ENCODE measurements at regions not wholly inside any gene's neighbourhood (a gene's known extent, or its start where the extent isn't known, plus 50 kb on each side); places are given as distances from the start of the nearest gene placed in this dataset.

DNA sequence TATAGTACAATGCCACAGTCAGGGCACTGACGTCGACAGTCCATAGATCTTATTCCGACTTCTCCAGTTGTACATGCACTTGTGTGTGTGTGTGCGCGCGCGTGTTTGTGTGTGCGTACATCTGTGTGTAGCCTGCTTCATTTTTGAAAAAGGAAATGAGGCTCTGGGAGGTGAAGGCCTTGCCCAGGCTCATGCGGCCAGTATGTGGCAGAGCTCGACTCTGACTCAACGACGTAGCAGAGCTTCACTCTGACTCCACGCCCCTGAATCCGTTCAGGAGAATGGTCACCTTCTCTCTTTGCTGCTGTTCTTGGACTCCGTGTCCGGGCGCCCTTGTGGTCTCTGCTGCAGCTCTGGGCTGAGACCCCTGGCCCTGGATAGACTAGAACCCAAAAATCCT is 81.6 kb upstream of the CIBAR2 start:
- Histone ChIP-seq H3K27me3 (ENCODE audit: insufficient read depth, low read depth) (peaks cover 96% of the 10 kb centered on the region), H3K4me3 (IDR thresholded peaks at IDR 0.05; ENCODE audit: insufficient read depth, low read depth, low read length) (no peak overlapping the region), H4K20me1 (ENCODE audit: insufficient read depth) (no peaks in the 10 kb centered on the region), H3K4me1 (ENCODE audit: low read depth, poor library complexity, severe bottlenecking) (no peaks in the 10 kb centered on the region), H3K79me2 (ENCODE audit: insufficient read depth, low read depth) (no peaks in the 10 kb centered on the region), H3K27ac (no peak overlapping the region), H3K36me3 (ENCODE audit: insufficient read depth) (no peaks in the 10 kb centered on the region), H3K4me2 (no peak overlapping the region), H3K9ac (no peak overlapping the region), H2AFZ (ENCODE audit: low read depth) (no peak overlapping the region)
- TF ChIP-seq, protein P1, sequence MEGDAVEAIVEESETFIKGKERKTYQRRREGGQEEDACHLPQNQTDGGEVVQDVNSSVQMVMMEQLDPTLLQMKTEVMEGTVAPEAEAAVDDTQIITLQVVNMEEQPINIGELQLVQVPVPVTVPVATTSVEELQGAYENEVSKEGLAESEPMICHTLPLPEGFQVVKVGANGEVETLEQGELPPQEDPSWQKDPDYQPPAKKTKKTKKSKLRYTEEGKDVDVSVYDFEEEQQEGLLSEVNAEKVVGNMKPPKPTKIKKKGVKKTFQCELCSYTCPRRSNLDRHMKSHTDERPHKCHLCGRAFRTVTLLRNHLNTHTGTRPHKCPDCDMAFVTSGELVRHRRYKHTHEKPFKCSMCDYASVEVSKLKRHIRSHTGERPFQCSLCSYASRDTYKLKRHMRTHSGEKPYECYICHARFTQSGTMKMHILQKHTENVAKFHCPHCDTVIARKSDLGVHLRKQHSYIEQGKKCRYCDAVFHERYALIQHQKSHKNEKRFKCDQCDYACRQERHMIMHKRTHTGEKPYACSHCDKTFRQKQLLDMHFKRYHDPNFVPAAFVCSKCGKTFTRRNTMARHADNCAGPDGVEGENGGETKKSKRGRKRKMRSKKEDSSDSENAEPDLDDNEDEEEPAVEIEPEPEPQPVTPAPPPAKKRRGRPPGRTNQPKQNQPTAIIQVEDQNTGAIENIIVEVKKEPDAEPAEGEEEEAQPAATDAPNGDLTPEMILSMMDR (conservative IDR thresholded peaks at IDR 0.05; ENCODE audit: low read depth, low read length) = no peak

DNA sequence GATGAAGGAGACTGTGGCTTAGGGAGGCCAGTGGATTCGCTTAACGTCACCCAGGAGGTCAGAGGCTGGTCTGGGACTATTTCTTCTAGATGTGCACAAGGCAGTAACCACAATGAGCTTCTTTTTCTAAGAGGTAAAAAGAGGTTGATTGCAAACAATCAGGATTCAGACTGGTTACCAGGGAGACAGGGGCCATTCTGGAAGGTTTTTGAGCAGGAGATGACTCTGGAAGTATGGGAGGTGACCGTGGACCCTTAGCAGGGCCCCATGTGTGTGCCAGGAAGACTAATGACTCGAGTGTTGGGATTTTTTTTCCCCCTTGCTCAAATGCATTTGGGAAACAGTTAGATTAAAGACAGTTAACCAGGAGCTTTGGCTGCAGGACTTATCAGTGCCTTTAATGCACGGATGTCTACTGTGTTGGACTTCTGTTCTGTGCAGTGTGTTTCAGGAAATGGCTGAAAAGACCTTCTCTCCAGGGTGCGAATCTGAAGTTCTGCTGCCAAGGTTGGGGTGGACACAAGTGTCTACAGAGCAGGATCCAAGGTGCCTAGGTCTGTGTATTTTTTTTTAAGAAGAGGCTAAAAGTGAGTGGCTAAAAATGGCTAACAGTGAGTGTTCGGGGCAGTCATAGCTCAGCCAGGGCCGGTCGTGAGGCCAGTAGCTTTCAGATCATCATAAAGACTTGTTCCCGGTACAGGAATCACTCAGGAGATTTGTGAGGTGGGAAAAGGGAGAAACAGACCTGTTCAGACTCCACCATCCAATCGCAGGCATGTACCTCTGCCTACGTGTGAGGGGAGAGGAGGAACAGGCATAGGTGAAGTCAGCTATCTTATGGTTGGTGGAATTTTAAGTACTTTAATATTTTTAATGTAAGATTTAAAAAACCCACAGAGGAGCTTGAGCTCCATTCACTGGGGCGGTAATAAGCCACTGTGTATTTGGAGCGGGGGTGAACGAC is 82.3 kb upstream of the CIBAR2 start:
- H4K20me1 ChIP-seq (ENCODE audit: insufficient read depth) = no peaks in the 10 kb centered on the region
- no peak overlapping the region for H3K27ac ChIP-seq
- no peaks in the 10 kb centered on the region for H3K79me2 ChIP-seq (ENCODE audit: insufficient read depth, low read depth)
- peaks cover 96% of the 10 kb centered on the region for H3K27me3 ChIP-seq (ENCODE audit: insufficient read depth, low read depth)
- no peak overlapping the region for H3K9ac ChIP-seq
- no peak overlapping the region for H3K4me2 ChIP-seq
- H3K4me1 ChIP-seq (ENCODE audit: low read depth, poor library complexity, severe bottlenecking) = no peaks in the 10 kb centered on the region
- no peaks in the 10 kb centered on the region for H3K36me3 ChIP-seq (ENCODE audit: insufficient read depth)
- H3K4me3 ChIP-seq (IDR thresholded peaks at IDR 0.05; ENCODE audit: insufficient read depth, low read depth, low read length) = no peak overlapping the region
- TF ChIP-seq, protein P1 (conservative IDR thresholded peaks at IDR 0.05; ENCODE audit: low read depth, low read length) = no peak
- H2AFZ ChIP-seq (ENCODE audit: low read depth) = no peak overlapping the region

DNA sequence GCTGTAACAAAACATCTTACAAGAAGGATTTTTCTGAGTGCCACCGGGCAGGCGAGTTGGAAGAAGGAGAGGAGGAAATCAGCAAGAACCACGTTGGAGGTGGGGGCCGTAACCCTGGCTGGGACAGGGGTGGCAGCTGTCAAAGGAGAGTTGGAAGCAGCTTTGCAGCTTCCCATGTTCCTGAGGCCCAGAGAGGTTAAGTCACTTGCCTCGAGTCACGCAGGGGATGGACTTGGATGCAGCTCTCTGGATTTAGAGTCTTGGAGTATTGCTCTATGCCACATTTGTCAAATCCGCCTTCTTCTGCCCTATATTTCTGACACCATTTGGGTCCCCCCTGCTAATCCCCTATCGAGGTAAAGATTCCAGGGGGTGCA is 83.0 kb upstream of the CIBAR2 start:
- no peaks in the 10 kb centered on the region for H3K4me1 ChIP-seq (ENCODE audit: low read depth, poor library complexity, severe bottlenecking)
- no peaks in the 10 kb centered on the region for H3K79me2 ChIP-seq (ENCODE audit: insufficient read depth, low read depth)
- TF ChIP-seq, protein P1 (conservative IDR thresholded peaks at IDR 0.05; ENCODE audit: low read depth, low read length) = no peak
- no peak overlapping the region for H2AFZ ChIP-seq (ENCODE audit: low read depth)
- H4K20me1 ChIP-seq (ENCODE audit: insufficient read depth) = no peaks in the 10 kb centered on the region
- H3K27ac ChIP-seq = no peak overlapping the region
- H3K4me3 ChIP-seq (IDR thresholded peaks at IDR 0.05; ENCODE audit: insufficient read depth, low read depth, low read length) = no peak overlapping the region
- no peaks in the 10 kb centered on the region for H3K36me3 ChIP-seq (ENCODE audit: insufficient read depth)
- H3K27me3 ChIP-seq (ENCODE audit: insufficient read depth, low read depth) = peaks cover 97% of the 10 kb centered on the region
- no peak overlapping the region for H3K9ac ChIP-seq
- no peak overlapping the region for H3K4me2 ChIP-seq

DNA sequence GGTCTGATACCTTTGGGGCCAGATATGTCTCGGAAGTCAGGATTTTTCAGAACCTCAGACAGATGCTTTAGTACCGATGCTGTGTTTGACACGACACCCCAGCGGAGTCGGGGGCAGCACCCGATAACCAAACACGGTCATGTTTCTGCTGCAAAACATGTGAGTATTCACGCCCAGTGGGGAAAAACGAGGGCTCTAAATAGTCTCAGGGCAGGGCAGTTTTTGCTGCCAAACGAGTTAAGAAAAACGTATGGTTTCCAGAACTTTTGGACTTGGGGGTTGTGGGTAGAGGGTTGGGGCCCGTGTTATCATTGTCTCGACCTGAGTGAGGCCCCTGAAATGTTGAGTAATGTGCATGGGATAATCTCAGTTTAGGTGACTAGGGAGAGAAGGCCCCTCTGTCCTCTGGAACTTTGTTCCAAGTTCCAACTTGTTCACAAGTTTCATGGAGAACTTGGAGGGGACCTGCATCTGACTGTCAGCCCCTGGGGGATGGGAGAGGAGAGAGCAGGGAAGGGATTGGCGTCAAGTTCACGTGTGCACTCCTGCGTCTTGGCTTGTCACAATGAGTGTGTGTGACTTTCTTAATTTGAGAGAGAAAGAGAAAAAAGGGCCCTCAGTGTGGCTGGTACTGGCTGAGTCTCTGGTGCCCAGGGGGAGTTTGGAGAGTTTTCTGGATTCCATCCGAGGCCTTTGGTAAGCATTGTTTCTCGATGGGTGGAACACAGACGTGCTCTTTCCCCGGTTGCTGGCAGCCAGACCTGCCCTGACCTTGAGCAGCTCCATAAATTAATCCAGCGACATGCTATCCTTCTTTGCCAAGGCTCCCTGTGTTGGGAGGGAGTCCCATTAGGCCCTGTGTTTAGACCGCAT is 83.9 kb upstream of the CIBAR2 start:
- Histone ChIP-seq H3K27me3 (ENCODE audit: insufficient read depth, low read depth) (peaks cover 97% of the 10 kb centered on the region), H3K27ac (no peak overlapping the region), H2AFZ (ENCODE audit: low read depth) (no peak overlapping the region), H3K4me2 (no peak overlapping the region), H3K4me1 (ENCODE audit: low read depth, poor library complexity, severe bottlenecking) (no peaks in the 10 kb centered on the region), H3K4me3 (IDR thresholded peaks at IDR 0.05; ENCODE audit: insufficient read depth, low read depth, low read length) (no peak overlapping the region), H3K9ac (no peak overlapping the region), H4K20me1 (ENCODE audit: insufficient read depth) (no peaks in the 10 kb centered on the region), H3K79me2 (ENCODE audit: insufficient read depth, low read depth) (no peaks in the 10 kb centered on the region), H3K36me3 (ENCODE audit: insufficient read depth) (no peaks in the 10 kb centered on the region)
- TF ChIP-seq, protein P1 (conservative IDR thresholded peaks at IDR 0.05; ENCODE audit: low read depth, low read length) = no peak

Measured in KMS-11 (cell line).